GM19043 (cell line): ENCODE measurements at regions not wholly inside any gene's neighbourhood (a gene's known extent, or its start where the extent isn't known, plus 50 kb on each side); places are given as distances from the start of the nearest gene placed in this dataset.
"Not testable (repeated sequence)": the region's sequence is repeated elsewhere in the genome, so short reads cannot be mapped to it uniquely, and the experiment has no call there.

ENCODE experiments used
- ATAC-seq: cut with Tn5 transposase; IDR thresholded peaks from one replicate; pipeline ENCODE4 v1.9.1; 2021; ENCODE audit warnings: low read depth; ENCODE audit not compliant: unreplicated experiment

DNA sequence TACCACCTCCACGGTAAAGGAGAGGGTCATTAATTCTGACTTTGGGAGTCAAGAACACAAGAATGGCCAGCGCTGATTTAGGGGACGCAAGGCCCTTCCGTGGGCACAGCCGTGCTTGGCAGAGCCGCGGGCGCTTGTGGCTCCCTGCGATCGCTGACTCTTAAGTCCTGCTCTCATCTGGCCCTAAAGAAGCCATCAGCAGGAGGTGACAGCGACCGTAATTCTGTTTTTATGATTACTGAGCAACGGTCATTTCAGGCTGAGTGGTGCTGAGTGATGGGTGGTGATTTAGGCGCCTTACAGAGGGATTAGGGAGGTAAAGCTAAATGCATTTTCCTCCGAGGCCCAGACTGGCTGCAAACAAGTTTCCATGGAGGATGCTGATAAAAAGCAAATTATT is 364.6 kb upstream of the SULF2 start:
- ATAC-seq, result no peak

GRCh38 chr20:48148916-48149672 is 363.8 kb upstream of the SULF2 start:
- ATAC-seq, result no peak

DNA sequence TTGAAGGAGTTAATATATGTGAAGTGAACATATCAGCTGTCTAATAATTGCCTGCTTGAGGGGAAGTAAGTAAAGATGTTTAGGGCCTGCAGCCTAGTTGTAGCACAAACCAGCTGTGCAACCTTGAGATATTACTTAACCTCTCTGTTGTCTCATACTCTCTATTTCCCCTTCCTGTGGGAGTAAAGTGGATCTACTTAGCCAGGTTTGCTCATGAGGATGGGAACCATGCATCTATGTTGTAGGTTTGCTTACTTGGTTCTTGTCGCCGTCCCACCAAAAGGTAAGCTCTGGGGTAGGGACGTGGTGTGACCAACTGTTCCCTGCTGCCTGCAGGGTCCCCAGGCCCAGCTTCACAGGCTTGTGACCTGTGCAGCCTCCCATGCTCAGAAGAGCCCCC is 362.7 kb upstream of the SULF2 start:
- no peak for ATAC-seq

DNA sequence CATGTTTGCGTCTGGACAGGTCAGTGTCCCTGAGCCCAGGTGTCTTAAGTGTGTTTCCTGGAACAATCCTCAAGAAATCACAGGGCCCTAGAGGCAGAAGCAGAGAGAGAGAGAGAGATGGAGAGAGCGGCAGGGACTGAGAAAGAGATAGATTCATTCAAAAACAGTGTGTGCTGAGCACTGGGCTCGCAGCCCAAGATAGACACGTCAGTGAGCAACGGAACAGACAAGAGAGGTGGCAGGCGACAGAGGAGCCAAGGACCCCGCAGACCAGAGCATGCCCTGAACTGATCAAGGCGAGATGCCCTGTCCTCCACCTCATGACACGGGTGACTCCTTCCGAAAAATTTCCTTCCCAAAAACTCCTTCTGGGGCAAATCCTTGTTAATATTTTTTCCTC is 362.0 kb upstream of the SULF2 start:
- ATAC-seq, result no peak

DNA sequence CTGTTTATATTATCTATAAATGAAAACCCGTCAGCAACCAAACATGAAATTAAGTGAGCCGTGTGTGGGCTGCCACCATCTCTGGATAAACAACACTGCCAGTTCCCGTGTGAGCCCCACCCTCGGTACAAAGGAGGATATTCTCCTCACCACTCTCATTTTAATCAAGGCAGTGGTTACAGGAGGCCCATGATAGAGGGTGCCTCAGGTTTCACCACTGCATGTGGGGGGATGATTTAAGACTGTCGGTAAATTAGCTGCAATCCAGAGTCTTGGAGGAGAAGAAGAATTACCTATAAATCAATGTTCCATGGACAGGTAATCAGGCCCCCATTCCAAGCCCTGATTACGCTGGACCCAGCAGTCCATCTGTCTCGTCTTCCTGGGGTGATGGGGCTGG is 361.6 kb upstream of the SULF2 start:
- ATAC-seq, result no peak

DNA sequence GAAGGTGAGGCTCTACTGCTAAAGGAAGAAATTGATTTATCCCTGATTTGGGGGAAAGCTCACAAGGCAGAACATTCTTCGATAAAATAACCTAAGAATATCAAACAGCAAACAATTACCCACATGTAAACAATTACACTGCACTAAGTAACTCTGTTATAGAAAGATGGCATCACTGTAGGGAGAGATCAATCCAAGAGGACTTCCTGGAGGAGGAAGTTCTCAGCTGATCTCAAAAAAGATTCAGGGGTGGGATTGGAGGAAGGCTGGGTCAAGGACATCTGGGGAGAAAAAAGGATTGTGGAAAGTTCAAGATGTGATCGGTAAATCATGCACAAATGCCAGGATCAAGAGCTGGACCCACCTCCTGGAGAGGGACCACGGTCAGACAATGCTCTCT is 361.0 kb upstream of the SULF2 start:
- no peak for ATAC-seq

- no peak for ATAC-seq
Observed at GRCh38 chr20:48143435-48144081, 358.3 kb upstream of the SULF2 start.

GRCh38 chr20:48142516-48142773 is 357.2 kb upstream of the SULF2 start:
- no peak for ATAC-seq

DNA sequence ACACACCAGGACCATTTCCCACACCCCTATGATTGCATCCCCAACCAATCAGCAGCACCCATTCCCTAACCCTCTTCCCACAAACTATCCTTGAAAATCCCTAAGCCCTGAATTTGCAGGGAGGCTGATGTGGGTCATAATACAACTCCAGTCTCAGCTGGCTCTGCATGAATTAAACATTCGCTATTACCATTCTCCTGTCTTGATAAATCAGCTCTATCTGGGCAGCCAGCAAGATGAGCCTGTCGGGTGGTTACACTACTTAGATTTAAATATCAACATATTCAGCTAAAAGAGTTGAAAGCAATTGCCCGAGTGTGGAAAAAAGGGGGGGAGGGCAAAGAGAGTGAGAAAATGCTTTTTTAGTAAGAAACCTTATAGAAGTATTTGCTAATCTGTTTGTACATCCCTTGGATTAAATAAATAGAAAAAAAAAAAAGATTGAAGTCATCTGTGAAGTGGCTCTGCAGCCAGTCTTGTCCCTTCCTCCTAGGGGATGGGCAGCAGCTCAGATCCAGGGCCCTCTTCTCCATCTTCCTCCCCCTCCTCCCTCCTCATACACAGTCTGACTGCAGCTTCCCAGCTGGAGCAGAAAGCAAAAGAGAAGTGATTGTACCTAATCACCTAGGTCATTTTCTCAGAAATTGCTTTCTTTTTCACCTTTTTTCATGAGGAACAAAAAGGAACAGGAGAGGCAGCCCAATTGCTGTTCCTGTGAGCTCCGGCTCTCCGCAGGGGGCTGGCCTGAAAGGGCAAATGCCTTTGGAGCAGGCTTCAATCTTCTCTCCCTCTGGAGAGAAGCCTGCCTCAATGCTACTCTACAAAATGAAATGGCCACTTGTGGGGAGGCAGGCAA is 356.6 kb upstream of the SULF2 start:
- ATAC-seq, result no peak

DNA sequence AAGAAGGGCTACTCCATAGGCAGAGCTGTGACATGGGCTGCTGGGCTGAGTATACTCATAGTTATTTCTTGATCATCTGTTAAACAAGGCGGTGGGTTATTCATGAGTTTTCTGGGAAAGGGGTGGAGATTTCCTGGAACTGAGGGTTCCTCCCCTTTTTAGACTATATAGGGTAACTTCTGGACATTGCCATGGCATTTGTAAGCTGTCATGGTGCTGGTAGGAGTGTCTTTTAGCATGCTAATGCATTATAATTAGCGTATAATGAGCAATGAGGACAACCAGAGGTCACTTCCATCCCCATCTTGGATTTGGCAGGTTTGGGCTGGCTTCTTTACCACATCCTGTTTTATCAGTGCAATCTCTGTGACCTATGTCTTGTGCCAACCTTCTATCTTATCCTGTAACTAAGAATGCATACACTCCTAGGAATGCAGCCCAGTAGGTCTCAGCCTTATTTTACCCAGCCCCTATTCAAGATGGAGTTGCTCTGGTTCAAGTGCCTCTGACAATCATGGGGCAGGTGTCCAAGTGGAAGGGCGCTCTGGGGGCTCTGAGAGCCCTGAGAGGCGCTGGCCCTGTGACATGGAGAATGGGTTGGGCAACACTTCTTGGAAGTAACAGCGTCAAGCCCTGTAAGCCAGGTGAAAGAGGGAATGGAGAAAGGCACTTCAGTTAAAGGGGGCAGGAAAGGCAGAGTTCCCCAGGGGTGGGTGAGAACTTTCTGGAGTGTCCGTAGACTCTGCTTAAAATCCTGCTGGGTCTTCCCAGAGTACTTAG is 354.2 kb upstream of the SULF2 start:
- no peak for ATAC-seq

DNA sequence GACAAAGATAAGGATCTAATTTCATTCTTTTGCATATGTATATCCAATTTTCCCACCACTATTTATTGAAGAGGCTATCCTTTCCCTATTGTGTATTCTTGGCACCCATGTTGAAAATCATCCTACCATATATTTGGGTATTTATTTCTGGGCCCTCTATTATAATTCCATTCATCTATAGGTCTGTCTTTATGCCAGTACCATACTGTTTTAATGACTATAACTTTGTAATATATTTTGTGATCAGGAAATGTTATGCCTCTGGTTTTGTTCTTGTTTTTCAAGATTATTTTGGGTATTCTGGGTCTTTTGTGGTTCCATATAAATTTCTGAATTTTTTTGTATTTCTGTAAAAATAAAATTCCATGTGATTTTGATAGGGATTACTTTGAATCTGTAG is 347.6 kb upstream of the SULF2 start:
- no peak for ATAC-seq

DNA sequence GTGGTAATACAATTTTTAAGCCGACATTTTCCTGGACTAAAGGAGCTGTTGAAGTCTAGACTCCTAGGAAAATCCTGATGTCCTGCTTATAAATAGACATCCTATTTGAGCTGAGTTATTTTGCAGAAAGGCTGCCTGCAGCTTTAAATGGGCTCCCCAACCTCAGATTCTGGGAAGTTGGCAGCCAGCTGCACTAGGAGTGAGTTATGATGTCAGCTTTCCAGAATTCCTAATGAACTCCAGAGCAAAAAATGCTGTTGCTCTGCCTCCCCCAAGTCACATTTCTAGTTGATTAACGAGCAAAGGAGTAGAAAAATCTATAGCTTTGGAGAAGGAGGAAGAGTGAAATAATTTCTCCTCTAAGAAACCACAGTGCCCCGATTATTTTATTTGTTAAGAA is 346.3 kb upstream of the SULF2 start:
- no peak for ATAC-seq

DNA sequence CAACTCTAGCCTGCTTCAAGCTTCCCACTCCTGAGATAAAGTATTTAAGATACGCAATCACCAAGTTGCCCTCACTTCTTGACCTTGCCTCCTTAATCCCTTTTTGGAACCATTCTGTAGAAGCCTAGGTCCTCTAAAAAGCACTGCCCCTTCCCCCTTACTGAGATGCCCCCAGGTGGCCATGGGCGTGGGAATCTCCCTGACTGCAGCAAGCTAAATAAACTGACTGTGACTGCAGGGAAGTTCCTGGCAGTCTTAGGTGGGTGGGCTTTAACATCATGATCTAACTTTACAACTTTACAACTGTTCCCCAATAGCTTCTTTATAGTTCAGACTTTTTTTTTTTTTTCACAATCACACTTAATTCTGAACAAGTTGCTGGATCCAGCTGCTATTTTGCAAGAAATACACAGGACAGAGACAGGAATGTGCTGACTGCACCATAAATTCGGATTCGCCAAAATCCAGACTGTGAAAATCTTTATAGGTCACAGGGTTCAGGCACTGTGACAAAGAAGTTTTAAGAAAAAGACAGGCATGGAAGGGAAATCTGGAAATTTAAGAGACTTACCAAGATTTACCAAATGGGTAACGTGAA is 344.2 kb upstream of the SULF2 start:
- ATAC-seq, result no peak

DNA sequence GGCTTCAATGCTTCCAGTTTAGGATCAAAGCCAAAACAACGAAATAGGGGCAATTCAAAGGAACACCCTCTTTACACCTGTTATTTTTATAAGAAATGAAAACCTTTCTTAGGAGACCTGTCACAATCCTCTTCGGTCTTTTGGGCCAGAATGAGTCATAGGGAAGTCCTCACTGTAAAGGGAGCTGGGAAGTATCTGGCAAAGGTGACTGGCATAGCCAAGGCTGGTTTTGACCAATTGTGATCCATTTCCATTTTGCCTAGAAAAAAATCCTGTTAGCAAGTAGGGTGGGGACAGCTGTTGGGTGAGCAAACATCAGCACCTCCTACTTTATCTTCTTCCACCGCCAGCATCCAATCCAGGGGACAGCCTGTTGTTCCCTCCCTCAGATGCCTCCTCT is 343.2 kb upstream of the SULF2 start:
- ATAC-seq, result no peak

DNA sequence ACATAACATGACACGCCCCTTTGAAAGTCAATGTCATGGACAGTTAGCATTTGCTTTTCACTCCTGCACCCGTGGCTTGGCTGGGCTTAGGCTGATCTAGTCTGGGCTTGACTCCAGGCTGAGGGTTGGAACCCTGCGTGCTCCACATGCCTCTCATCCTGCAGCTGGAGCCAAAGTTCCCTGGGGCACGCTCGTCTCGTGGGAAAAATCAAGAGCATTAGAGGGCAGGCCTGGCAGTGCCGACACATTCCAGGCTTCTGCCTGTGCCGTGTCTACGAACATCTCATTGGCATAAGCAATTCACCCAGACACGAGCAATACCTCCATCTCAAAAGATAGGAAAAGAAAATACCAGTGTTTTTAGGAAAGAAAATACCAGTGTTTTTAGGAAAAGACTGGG is 342.7 kb upstream of the SULF2 start:
- not testable (repeated sequence) for ATAC-seq

DNA sequence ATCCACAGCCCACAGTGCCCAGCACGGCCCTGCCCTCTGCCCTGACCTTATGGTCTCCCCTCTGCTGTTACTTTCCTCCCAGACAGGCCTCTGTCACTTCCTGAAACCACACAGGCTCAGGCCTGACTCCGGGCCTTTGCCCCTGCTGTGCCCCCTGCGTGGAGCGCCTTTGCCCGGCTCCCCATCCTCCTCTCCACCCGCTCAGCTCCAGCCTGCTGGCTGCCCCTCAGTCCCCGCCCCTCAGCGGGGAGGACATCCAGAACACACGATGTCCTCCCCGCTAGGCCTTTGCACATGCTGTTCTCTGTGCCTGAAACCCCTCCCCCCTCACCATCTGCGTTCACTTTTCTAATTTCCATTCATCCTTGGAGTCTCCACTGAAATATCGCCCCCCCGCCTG is 341.9 kb upstream of the SULF2 start:
- ATAC-seq, result not testable (repeated sequence)

DNA sequence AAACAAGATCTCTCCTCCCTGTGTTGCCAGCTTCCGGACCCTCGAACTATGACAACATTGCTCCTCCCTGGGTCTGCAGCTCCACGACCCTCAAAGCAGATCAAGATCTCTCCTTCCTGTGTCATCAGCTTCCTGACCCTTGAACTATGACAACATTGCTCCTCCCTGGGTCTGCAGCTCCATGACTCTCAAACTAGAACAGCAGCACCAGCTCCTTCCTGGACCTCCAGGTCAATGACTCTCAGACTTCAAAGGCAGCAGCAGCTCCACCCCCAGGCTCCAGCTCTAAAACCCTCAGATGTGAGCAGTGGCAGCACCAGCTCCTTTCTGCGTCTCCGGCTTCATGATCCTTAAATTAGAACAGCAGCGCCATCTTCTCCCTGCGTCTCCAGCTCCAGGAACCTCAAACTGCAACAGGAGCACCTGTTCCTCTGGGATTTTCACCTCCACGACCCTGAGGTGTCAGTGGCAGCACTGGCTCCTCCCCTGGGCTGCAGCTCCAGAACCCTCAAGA is 341.0 kb upstream of the SULF2 start:
- ATAC-seq, result no peak

DNA sequence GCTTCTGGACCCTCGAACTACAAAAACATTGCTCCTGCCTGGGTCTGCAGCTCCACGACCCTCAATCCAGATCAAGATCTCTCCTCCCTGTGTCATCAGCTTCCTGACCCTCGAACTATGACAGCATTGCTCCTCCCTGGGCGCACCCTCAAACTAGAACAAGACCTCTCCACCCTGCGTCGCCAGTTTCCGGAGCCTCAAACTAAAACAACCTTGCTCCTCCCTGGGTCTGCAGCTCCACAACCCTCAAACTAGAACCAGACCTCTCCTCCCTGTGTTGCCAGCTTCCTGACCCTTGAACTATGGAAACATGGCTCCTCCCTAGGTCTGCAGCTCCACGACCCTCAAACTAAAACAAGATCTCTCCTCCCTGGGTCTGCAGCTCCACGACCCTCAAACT is 339.7 kb upstream of the SULF2 start:
- no peak for ATAC-seq

DNA sequence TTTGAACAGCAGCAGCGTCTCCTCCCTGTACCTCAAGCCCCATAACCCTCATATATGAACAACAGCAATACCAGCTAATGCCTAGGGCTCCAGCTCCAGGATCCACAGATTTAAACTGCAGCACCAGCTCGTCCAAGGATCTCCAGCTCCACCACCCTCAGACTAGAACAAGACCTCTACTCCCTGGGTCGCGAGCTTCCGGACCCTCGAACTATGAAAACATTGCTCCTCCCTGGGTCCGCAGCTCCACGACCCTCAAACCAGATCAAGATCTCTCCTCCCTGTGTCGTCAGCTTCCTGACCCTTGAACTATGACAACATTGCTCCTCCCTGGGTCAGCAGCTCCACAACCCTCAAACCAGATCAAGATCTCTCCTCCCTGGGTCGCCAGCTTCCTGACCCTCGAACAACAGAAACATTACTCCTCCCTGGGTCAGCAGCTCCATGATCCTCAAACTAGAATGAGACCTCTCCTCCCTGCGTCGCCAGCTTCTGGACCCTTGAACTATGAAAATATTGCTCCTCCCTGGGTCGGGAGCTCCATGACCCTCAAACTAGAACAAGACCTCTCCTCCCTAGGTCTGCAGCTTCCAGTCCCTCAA is 339.0 kb upstream of the SULF2 start:
- no peak for ATAC-seq

GRCh38 chr20:48120120-48120519 is 334.8 kb upstream of the SULF2 start:
- no peak for ATAC-seq
